Stimulated activated naive CD8-positive, alpha-beta T cell treated with anti-CD3 and anti-CD28 coated beads, Interleukin-15, amount 100 ng/mL, for 72 hours (primary cell): ENCODE measurements at regions not wholly inside any gene's neighbourhood (a gene's known extent, or its start where the extent isn't known, plus 50 kb on each side); places are given as distances from the start of the nearest gene placed in this dataset.

Source experiments
- ATAC-seq: fragments of 150-1000 bp; cut with Tn5 transposase; 2 replicates; pipeline ENCODE4 v1.10.0; 2021; ENCODE audit warnings: mild to moderate bottlenecking, moderate library complexity
- DNase-seq, 2 donors: peaks; one replicate each; pipeline ENCODE4 v3.0.0; 2021 to 2022
- H3K27ac Mint-ChIP-seq, 2 donors: one replicate each; pipeline ENCODE4 v1.8.0; 2022; ENCODE audit warnings: mild to moderate bottlenecking in 2 of 2, mixed read lengths in 2 of 2, moderate library complexity in 2 of 2
- H3K27me3 Mint-ChIP-seq: one replicate; pipeline ENCODE4 v1.8.0; 2022; ENCODE audit warnings: mixed read lengths
- H3K4me1 Mint-ChIP-seq: one replicate; pipeline ENCODE4 v1.8.0; 2022; ENCODE audit warnings: mild to moderate bottlenecking, mixed read lengths
- H3K4me3 Mint-ChIP-seq, 2 donors: one replicate each; pipeline ENCODE4 v1.8.0; 2022; ENCODE audit warnings: mild to moderate bottlenecking in 2 of 2, mixed read lengths in 2 of 2, moderate library complexity in 1 of 2
- H3K9me3 Mint-ChIP-seq, 2 donors: one replicate each; pipeline ENCODE4 v1.8.0; 2022; ENCODE audit warnings: mixed read lengths in 2 of 2

DNA sequence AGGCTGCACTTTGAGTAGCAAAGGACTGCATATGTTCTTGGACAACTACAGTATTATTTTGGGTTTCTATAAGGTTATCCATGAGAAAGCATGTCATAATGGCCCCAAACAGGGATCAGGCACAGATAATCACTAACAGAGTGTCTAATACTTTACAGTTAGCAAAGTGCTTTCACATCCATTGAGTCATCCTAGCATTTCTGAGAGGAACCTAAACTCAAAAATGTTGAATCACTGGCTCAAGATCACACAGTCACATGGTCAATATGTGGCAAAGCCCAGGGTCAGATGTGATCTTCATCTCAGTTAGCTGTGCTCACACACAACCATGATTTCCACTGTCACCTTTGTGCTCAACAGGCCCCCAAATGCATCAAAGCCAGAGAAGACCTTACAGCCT, 156.1 kb upstream of the VRK2 start:
- Mint-ChIP-seq H3K4me3 (no peak overlapping the region), H3K9me3 (no peaks in the 10 kb centered on the region), H3K27ac (no peak overlapping the region), H3K4me1 (peaks cover 14% of the 10 kb centered on the region), H3K27me3 (peaks cover 22% of the 10 kb centered on the region)
- ATAC-seq (no peak), DNase-seq (no peak)

DNA sequence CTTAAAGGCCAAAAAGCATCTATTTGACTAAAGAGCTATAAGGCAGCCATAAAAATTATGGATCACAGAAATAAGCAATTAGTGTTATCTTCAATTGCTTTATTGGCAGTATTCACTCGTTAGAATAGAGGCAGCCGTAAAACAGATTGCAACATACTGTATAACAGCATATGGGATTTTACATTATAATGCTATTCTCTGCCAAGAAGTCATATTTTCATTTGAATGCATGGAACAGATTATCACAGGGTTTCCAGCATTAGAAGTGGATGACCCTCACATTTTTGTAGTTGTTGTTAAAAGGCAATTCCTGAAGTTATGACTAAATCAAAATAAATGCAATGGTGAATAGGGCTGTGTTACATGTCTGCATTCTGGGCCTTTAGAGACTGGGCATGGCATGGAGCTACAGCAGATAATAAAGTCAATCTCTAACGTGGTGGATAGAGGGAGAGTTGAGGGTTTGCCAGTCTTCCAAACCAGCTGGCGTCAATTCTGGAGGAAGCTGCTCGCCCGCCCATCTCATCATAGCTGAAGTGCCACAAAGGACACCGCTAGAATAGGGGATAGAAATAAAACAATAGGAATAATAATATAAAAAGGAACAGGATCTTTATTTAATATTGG, 155.4 kb upstream of the VRK2 start:
- Mint-ChIP-seq H3K9me3 (no peaks in the 10 kb centered on the region), H3K4me1 (peaks cover 14% of the 10 kb centered on the region), H3K27ac (no peak overlapping the region), H3K27me3 (peaks cover 15% of the 10 kb centered on the region), H3K4me3 (no peak overlapping the region)
- DNase-seq (no peak), ATAC-seq (no peak)

DNA sequence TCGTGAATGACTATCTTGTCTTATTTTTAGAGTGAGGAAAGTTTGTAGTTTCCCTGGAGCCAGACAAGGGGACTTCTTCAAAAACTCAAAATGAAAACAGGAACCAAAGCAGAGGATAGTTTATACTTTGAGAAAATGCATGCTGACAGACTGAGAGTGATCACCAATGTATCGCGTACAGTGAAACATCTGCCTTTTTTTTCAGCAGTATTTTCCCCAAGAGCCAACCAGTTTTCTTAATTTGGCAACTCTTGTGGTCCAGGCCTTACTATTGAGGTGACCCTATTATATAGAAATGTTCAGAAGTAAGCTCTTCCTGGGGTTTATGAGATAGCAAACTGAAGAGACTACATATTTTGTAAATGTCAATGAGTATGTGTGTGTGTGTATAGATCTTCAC, 153.7 kb upstream of the VRK2 start:
- H3K27ac Mint-ChIP-seq, result no peak overlapping the region
- H3K4me1 Mint-ChIP-seq, result peaks cover 8% of the 10 kb centered on the region
- no peak for DNase-seq
- ATAC-seq, result no peak
- no peak overlapping the region for H3K4me3 Mint-ChIP-seq
- H3K9me3 Mint-ChIP-seq, result no peaks in the 10 kb centered on the region
- peaks cover 8% of the 10 kb centered on the region for H3K27me3 Mint-ChIP-seq

DNA sequence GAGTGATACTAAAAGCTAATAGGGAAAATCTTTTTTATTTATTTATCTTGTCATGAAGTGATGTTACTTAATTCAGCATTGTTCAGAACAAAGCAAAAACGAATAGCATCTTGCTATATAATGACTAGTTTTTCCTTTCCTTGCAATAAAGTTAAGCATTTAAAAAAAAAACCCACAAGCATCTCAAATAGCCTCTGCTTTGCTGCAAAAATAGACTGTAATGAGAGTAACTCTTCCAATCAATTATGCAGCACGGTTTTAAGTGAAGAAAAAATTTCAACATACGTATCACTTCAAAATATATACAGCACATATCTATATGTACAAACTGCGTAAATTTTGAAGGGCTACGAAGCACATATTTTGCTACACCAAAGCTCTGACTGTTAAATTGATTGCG, 153.3 kb upstream of the VRK2 start:
- no peak for DNase-seq
- ATAC-seq, result no peak
- H3K9me3 Mint-ChIP-seq, result no peaks in the 10 kb centered on the region
- H3K4me3 Mint-ChIP-seq, result no peak overlapping the region
- H3K27me3 Mint-ChIP-seq, result peaks cover 8% of the 10 kb centered on the region
- H3K27ac Mint-ChIP-seq, result no peak overlapping the region
- peaks cover 4% of the 10 kb centered on the region for H3K4me1 Mint-ChIP-seq

DNA sequence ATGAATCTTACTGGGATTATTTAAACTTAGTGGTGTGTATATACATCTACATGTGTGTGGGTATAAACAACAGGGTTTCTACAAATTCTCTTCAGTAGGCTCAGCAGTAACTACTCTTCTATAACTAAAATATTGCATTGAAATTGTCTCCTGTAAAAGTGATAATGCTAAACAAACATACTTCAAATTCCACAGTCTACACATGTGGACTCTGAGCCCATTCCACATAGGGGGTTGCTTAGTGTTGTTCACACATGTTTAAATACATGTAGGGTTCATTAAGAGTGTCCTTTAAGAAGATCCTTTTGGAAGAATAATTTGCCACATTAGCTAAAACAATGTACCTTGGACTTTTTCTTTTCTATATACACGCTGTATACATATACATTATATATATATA, 152.8 kb upstream of the VRK2 start:
- H3K9me3 Mint-ChIP-seq, result no peaks in the 10 kb centered on the region
- peaks cover 8% of the 10 kb centered on the region for H3K27me3 Mint-ChIP-seq
- ATAC-seq, result no peak
- no peak for DNase-seq
- no peaks in the 10 kb centered on the region for H3K4me1 Mint-ChIP-seq
- no peak overlapping the region for H3K4me3 Mint-ChIP-seq
- no peak overlapping the region for H3K27ac Mint-ChIP-seq

DNA sequence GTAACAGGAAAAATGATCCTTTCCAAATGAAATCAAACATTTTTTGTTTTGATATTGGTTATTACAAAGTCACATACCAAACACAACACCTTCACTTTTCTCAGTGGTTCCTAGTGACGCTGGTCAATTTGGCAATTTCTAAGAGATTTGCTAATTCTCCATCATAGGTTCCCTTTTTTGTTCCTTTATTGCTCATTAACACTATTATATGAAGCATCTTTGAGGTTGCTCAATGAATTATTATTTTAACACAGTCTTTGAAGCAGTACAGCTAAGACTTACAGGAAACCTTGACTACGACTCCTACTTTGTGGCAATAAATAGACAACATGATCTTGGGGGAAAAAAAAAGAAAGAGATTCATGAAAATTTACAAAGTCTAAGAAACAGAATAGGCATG, 152.2 kb upstream of the VRK2 start:
- no peak overlapping the region for H3K27ac Mint-ChIP-seq
- H3K4me3 Mint-ChIP-seq, result no peak overlapping the region
- no peaks in the 10 kb centered on the region for H3K9me3 Mint-ChIP-seq
- no peaks in the 10 kb centered on the region for H3K4me1 Mint-ChIP-seq
- ATAC-seq, result no peak
- peaks cover 2% of the 10 kb centered on the region for H3K27me3 Mint-ChIP-seq
- no peak for DNase-seq

DNA sequence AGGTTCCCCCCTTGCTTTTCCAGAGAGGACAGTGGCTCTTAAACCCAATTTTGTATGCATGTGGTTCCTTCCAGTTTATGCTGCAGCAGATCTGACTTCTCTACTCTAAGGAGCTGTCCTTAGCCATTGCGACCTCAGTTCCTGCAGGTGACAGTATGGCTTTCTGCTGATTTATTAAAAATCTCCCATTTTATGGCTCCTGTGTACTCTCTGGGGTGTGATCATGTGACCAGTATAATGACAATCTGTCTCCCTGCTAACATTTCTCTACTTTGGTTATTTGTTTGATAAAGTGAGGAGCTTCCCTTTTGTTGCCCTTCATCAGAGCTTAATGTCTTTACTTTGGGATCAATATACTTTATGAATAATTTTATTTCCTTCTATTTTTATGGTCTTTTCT, 148.7 kb upstream of the VRK2 start:
- no peaks in the 10 kb centered on the region for H3K9me3 Mint-ChIP-seq
- H3K27ac Mint-ChIP-seq, result no peak overlapping the region

DNA sequence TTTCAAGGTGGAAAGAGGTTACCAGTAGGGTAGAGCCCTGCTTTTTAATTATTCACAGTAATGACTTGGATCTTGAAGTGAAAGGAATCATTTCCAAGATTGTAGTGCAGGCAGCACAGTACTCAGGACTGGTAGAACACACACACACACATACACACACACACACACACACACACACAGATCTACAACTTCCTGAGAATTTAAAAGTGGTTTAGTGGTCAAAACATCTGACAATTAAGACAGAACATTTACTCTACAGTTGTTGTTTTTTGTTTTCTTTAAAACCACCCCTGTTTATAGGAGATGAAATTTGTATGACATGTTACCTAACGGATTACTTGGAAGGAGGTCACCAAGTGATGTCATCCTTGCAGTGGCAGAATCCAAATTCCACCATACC, 146.7 kb upstream of the VRK2 start:
- no peak overlapping the region for H3K4me3 Mint-ChIP-seq
- no peak overlapping the region for H3K27ac Mint-ChIP-seq
- no peaks in the 10 kb centered on the region for H3K9me3 Mint-ChIP-seq
- H3K4me1 Mint-ChIP-seq, result no peaks in the 10 kb centered on the region
- no peaks in the 10 kb centered on the region for H3K27me3 Mint-ChIP-seq
- no peak for DNase-seq
- no peak for ATAC-seq

More for the DNA sequence above, 148.7 kb upstream of the VRK2 start:
- no peak for DNase-seq
- H3K4me3 Mint-ChIP-seq, result no peak overlapping the region
- no peaks in the 10 kb centered on the region for H3K27me3 Mint-ChIP-seq
- ATAC-seq, result no peak
- H3K4me1 Mint-ChIP-seq, result no peaks in the 10 kb centered on the region

DNA sequence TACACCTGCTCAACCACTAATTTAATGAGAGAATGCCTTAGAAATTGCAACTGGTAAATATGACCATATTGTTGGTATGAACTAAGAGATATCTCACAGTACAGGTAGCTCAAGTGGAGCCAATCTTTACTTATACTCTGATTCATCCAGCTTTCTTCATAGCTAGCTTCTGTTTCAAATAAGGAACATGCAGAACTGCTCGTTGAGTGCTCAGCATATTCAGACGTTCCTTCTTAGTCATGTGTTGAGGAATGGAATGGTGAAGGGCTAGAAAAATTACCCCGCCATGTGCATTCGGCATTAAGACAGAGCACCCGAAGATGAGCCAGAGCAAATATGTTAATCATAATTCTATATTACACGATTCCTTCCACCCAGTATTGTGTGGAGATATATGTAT, 144.0 kb upstream of the VRK2 start:
- H3K27me3 Mint-ChIP-seq, result no peaks in the 10 kb centered on the region
- H3K4me3 Mint-ChIP-seq, result no peak overlapping the region
- DNase-seq, result no peak
- H3K9me3 Mint-ChIP-seq, result no peaks in the 10 kb centered on the region
- H3K4me1 Mint-ChIP-seq, result no peaks in the 10 kb centered on the region
- no peak for ATAC-seq
- no peak overlapping the region for H3K27ac Mint-ChIP-seq

DNA sequence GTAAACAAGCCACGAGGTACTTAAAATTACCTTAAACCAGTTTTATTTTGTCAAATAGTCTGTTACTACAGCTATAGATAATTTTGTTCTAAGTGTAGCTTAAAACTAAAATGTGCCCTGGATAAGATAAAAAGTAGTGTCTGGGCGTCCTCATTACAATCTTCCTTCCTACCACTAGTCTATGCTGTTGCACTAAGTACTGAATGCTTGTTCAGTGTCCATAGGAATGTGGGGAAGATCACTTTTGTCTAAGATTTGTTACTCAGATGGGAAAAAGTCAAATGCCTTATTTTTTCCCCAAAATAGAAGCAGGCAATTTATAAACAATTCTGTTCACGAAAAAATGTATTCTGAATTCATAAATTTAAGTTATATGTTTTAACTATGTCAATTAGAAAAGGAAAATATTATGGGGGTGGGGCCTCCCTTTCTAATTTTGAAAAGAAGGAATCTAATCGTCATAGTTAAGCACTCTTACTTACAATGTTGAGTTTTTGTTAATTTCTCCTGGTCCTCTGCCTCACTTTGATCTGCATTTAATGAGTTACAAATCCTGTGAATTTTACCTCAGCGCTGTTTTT, 140.4 kb upstream of the VRK2 start:
- ATAC-seq (peak; percentile 78), DNase-seq (no peak)
- Mint-ChIP-seq H3K27ac (no peak overlapping the region), H3K4me1 (peaks cover 6% of the 10 kb centered on the region), H3K27me3 (no peaks in the 10 kb centered on the region), H3K9me3 (no peaks in the 10 kb centered on the region), H3K4me3 (no peak overlapping the region)

DNA sequence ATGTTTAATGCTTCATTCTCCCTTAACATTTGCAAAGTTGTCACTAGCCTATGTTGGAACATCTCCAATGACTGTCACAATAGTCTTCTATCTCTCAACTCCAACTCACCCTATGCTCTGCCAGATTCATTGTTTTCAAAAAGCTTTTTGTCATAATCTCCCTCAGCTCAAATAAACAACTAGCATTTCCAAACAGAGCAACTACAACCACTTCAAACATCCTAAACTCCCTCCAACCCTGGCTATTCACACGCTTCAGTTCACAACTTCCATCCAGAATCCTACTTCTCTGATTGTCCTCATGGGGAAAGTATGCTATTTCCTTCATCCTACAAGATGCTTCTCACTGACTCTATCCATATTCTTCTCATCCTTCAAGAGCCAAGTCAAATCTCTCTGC, 139.2 kb upstream of the VRK2 start:
- no peaks in the 10 kb centered on the region for H3K27me3 Mint-ChIP-seq
- peak overlapping the region in 1 of 2 donors; percentile 41 for H3K27ac Mint-ChIP-seq
- no peak for ATAC-seq
- no peak for DNase-seq
- H3K9me3 Mint-ChIP-seq, result no peaks in the 10 kb centered on the region
- no peak overlapping the region for H3K4me3 Mint-ChIP-seq
- H3K4me1 Mint-ChIP-seq, result peaks cover 6% of the 10 kb centered on the region

DNA sequence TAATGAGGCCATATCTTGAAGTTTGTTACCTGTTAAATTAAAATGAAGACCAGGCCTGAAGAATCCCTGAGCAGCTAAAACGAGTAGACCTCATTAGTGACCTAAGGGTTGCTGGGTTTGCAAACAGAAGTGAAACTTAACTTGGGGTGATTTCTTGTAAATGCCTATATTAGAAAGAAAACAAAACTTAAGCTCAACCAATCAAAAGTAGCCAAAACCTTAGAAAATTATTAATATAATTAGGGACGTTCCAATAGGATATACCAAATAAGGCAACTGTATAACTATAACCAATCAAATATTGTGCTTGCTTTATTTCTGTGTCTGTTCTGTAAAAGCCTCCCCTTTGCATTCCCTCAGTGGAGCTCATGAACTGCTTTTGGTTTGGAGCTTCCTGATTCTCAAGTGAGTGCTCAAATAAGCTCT, 137.9 kb upstream of the VRK2 start:
- Mint-ChIP-seq H3K4me1 (peaks cover 6% of the 10 kb centered on the region), H3K27ac (peak overlapping the region; percentile 89 to 96), H3K9me3 (no peaks in the 10 kb centered on the region), H3K4me3 (no peak overlapping the region), H3K27me3 (no peaks in the 10 kb centered on the region)
- no peak for DNase-seq
- ATAC-seq, result no peak

DNA sequence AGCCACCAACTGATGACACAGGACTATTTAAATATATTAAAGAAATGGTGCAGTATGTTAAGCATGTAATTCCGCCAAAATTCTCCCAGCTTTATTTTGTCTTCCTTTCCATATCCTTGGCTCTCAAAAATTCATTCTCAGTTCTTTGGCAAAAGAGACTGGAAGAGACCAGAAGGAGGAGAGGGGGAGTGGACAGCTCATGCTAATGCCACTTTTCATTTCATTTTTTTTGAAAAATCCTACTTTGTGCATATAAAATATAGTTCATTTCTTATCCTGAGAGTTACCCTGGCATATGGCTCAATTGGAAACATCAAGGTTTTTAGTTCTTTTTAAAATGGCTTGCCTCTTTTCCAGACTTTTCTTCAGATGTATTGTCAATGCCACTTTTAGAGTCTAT, 128.5 kb upstream of the VRK2 start:
- Mint-ChIP-seq H3K4me1 (peaks cover 8% of the 10 kb centered on the region), H3K27me3 (peaks cover 8% of the 10 kb centered on the region), H3K27ac (no peak overlapping the region), H3K9me3 (no peaks in the 10 kb centered on the region), H3K4me3 (no peak overlapping the region)
- DNase-seq (no peak), ATAC-seq (no peak)

DNA sequence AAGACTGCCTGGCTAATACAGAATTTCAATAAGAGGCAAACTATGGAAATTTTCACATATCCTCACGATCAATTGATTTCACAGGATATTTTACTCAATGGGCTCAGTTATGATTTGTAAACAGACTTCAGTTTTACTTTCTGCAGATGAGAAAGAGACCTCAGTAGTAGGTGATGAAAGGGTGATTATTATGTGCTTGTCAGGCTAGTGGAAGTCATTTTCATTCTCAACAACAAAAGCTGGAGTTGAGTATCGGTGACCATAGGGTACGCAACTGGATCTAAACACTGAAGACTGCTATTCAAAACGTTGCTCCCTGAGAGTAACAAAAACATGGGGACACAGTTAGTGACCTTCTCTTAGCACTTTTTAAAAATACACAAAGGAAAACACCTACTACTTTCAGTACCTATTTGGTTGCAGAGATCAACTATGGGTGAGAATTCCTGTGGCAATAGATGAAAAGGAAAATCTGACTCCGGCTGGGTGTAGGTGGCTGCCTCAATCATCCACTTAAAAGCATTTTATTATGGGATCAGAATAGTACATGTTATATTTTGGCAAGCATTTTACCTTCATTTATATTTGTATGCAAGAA, 126.2 kb upstream of the VRK2 start:
- Mint-ChIP-seq H3K27ac (no peak overlapping the region), H3K27me3 (peaks cover 8% of the 10 kb centered on the region), H3K4me3 (no peak overlapping the region), H3K4me1 (peaks cover 8% of the 10 kb centered on the region), H3K9me3 (peaks cover 13 to 16% of the 10 kb centered on the region in 2 donors)
- no peak for DNase-seq
- no peak for ATAC-seq

DNA sequence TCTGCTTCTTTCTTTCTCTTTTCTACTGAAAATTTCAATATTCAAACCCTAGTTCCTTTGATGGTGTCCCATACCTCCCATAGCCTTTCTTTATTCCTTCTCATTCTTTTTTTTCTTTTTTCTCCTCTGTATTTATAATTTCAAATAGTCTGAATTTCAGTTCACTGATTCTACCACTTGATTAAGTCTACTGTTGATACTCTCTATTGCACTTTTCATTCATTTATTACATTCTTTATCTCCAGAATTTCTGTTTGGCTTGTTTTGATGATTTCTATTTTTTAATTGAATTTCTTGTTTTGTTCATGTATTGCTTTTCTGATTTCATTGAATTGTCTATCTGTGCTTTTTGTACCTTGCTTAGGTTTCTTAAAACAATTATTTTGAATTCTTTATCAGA, 111.9 kb upstream of the VRK2 start:
- Mint-ChIP-seq H3K27me3 (no peaks in the 10 kb centered on the region), H3K27ac (peak overlapping the region in 1 of 2 donors; percentile 78), H3K4me3 (no peak overlapping the region), H3K4me1 (no peaks in the 10 kb centered on the region), H3K9me3 (peaks cover 35 to 43% of the 10 kb centered on the region in 2 donors)
- no peak for ATAC-seq
- no peak for DNase-seq

DNA sequence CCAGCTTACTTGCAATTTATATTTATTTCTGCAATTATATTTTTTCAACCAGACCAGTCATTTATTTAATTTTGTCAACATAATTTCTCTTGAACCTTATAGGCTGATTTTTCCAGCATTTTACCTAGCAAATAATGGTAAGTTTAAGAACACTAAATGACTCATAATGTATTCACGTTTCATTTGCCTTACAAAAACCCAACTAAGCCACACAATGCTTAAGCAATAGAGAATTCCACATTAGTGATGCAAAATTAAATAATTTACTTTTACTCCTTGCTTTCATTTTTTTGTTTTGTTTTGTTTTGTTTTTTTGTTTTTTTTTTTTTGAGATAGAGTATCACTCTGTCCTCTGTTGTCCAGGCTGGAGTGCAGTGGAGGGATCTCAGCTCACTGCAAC, 110.4 kb upstream of the VRK2 start:
- Mint-ChIP-seq H3K9me3 (peaks cover 28 to 32% of the 10 kb centered on the region in 2 donors), H3K4me1 (no peaks in the 10 kb centered on the region), H3K27me3 (no peaks in the 10 kb centered on the region), H3K4me3 (no peak overlapping the region), H3K27ac (no peak overlapping the region)
- no peak for ATAC-seq
- DNase-seq, result no peak

DNA sequence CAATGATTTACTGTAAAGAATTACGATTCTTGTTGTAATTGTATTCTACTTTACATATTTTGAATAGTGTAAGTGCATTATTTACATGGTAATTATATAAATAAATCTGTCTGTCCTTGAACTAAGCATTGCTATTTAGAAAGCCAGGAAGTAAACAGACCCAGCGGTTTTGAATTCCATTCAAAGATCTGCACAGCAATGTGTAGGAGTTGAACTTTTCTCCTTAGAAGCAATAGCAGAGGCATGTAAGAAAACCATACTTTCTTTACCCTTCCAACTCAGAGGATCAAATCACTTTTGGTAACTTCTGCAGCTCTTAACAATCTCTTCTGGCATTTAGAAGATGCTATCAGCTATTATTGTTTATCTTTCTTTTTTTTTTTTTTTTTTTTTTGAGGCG, 109.2 kb upstream of the VRK2 start:
- Mint-ChIP-seq H3K4me1 (no peaks in the 10 kb centered on the region), H3K9me3 (peaks cover 26 to 32% of the 10 kb centered on the region in 2 donors), H3K27ac (no peak overlapping the region), H3K27me3 (no peaks in the 10 kb centered on the region), H3K4me3 (no peak overlapping the region)
- DNase-seq, result no peak
- no peak for ATAC-seq
